H54 (cell line): ENCODE measurements at regions not wholly inside any gene's neighbourhood (a gene's known extent, or its start where the extent isn't known, plus 50 kb on each side); places are given as distances from the start of the nearest gene placed in this dataset.
"Not testable (repeated sequence)": the region's sequence is repeated elsewhere in the genome, so short reads cannot be mapped to it uniquely, and the experiment has no call there.

ENCODE experiments used
- DNase-seq: peaks from one replicate; pipeline ENCODE4 v3.0.0; 2011; ENCODE audit warnings: low spot score, mixed read lengths; ENCODE audit not compliant: insufficient read length
- FAIRE-seq: peaks from 3 replicates; lab custom pipeline; 2011; peaks lifted over from hg19 to GRCh38; lab: Jason Lieb, UNC
- POLR2A ChIP-seq: IDR thresholded peaks from 2 replicates; pipeline ENCODE4 v1.6.1; 2011; ENCODE audit warnings: low read depth, mild to moderate bottlenecking, low read length

DNA sequence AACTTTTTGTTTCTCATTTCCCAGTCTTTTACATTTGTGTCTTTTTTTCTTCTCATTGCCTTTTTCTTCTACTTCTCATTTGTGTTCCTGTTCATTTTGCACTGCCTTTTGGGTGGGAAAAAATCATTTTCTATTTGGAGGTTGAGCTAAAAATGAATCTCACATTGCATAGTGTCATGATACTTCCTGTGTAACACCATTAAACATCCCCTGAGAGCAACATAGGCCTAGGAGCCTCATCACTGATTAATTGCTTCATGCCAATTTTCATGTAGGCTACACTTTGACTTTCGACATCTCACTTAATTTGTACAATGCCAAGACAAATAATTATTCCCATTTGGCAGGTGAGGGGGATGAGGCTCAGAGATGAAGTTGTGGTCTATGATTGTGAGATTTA, 279.2 kb downstream of the EDEM1 start:
- no peak for TF ChIP-seq POLR2A
- FAIRE-seq = no peak

GRCh38 chr3:5473471-5473870, 286.0 kb downstream of the EDEM1 start:
- DNase-seq (no peak), FAIRE-seq (no peak)
- no peak for TF ChIP-seq POLR2A

More for the DNA sequence above, 279.2 kb downstream of the EDEM1 start:
- no peak for DNase-seq

DNA sequence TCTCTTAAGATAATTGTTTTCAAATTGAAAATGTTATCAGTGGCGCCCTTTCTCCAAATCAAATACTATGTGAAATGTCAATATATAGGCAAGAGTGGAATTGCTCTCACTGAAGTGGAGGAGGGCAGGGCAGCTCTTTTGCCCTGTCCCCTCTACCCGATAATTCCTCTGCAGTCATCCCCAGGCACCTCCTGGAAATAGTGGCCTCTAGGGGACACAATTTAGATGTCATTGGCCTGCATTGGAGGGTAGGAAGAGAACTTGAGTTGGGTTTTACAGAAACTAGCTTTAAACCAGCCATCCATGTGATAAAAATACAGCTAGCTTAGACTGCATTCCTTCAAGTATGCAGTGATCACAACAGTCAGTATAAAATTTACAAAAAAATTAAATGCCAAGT, 288.9 kb downstream of the EDEM1 start:
- no peak for TF ChIP-seq POLR2A
- FAIRE-seq (no peak), DNase-seq (no peak)

DNA sequence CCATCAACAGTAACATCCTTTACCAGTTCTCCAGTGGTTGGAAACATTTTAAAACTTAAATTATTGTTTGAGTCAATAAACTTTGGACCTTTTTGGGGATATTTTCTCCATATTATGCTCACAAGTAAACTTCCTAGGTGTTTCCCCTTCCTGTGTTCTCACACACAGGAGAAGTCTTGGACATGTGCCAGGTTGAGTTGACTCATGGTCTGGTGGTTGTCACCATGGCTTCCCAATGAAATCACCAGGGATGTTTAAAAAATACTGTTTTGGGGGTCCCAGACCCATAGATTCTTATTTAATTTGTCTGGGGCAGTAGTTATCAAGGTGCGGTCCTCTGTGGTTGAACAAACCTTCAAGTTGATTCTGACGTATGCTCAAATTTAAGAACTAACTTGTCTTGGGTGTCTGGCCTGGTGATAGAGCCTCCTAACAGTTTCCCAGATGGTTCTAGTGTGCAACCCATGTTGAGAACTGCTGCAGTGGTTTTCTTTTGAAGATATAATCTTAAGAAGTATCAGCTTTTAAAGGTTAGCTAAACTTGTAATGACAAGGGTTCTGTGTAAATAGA, 291.8 kb downstream of the EDEM1 start:
- TF ChIP-seq POLR2A = no peak
- DNase-seq (no peak), FAIRE-seq (no peak)

GRCh38 chr3:5480190-5480589, 292.7 kb downstream of the EDEM1 start:
- DNase-seq (no peak), FAIRE-seq (no peak)
- no peak for TF ChIP-seq POLR2A

GRCh38 chr3:5485427-5485826, 297.9 kb downstream of the EDEM1 start:
- no peak for FAIRE-seq
- TF ChIP-seq POLR2A = no peak
- no peak for DNase-seq

- no peak for TF ChIP-seq POLR2A
- FAIRE-seq (no peak), DNase-seq (no peak)
Observed at GRCh38 chr3:5488771-5489170, 301.3 kb downstream of the EDEM1 start.

DNA sequence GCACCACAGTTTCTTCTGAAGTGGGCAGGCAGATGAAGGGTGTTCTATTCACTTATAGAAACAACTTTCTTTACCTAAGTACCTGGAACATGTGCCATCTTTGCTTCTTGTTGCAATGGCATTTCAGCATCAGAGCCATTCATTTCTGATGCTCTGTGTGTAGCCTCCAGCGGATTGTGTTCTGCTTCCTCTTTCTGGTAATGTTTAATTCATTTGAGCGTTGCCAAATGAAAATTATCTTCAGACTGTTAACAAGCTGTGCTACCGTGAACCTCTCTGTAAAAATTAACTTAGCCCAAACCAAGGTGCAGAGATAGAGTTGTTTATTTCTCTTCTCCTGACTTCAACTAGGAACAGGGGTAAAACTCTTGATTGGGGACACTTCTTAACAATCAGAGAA, 302.0 kb downstream of the EDEM1 start:
- no peak for DNase-seq
- FAIRE-seq = no peak
- TF ChIP-seq POLR2A = no peak

DNA sequence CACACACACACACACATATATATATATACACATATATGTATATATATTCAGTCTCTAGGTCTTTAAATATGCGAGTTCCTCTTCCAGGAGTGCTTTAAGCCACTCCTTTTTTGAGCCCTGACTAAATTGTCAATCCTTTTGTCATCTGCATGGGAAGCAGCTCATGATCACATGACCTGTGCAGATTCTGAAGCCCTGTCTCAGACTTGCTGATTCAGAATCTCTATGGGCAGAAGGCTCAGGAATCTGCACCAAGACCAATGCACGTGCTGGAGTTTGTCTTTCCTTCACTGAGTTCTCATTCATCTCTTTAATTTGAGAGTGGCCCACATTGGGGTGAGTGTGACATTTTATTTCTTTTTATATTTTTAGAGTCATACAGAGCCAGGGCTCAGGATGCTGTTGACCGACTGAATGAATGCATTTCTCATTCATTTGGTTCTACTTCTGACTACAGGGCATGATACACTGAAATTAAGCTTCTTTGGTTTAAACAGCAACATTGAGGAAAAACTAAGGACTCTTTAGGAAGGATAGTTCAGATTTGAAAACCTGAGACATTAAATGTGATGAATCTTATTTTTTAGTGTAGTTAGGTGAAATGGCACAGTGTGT, 307.5 kb downstream of the EDEM1 start:
- no peak for TF ChIP-seq POLR2A
- DNase-seq = no peak
- FAIRE-seq = no peak

DNA sequence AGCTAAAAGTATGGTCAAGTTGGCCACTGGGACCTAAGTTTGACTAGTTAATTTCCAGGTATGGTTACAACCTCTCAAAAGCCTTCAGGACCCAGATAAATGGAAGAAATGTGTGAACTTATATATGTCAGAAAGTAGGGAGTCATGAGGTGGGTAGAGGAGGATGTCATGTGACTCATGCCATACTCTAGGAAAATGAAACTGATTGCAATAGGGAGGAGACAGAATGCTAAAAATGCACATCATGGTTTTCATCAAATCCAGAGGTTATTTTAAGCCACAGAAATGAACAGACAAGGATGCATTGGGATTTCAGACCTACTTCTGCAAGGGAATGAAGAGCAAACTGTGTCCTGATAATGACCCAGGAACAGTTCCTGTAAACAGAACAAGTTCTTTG, 310.0 kb downstream of the EDEM1 start:
- DNase-seq = no peak
- no peak for TF ChIP-seq POLR2A
- no peak for FAIRE-seq

DNA sequence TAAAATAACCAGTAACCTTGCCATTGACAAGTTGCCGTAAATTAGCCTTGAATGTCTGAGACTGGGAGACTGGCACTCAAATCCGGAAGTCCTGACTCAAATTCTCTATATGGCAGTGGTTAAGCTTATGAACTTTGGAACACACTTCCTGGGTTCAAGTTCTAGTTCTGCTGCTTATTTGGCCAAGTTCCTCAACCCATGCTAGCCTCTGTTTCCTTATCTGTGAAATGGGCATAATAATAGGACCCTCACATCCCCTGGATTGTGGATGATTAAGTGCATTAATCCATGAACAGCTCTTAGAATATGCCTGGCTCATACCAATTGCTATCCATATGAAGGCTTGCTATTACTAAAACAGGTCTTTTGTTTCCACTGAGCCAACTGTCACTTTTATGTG, 311.5 kb downstream of the EDEM1 start:
- DNase-seq (no peak), FAIRE-seq (no peak)
- TF ChIP-seq POLR2A = no peak

GRCh38 chr3:5499404-5499803, 311.9 kb downstream of the EDEM1 start:
- no peak for TF ChIP-seq POLR2A
- FAIRE-seq (no peak), DNase-seq (no peak)

GRCh38 chr3:5503136-5503535, 315.6 kb downstream of the EDEM1 start:
- no peak for TF ChIP-seq POLR2A
- FAIRE-seq = no peak

GRCh38 chr3:5504135-5504534, 316.6 kb downstream of the EDEM1 start:
- no peak for DNase-seq
- FAIRE-seq = no peak
- no peak for TF ChIP-seq POLR2A

More at GRCh38 chr3:5503136-5503535, 315.6 kb downstream of the EDEM1 start:
- DNase-seq = no peak

- DNase-seq = no peak
- no peak for TF ChIP-seq POLR2A
- FAIRE-seq = no peak
Observed at GRCh38 chr3:5505163-5505562, 317.7 kb downstream of the EDEM1 start.

GRCh38 chr3:5505997-5506396, 318.5 kb downstream of the EDEM1 start:
- no peak for DNase-seq
- FAIRE-seq = no peak
- TF ChIP-seq POLR2A = no peak

GRCh38 chr3:5508860-5509259, 321.4 kb downstream of the EDEM1 start:
- not testable (repeated sequence) for FAIRE-seq, DNase-seq
